ENCODE measurements at regions not wholly inside any gene's neighbourhood (a gene's known extent, or its start where the extent isn't known, plus 50 kb on each side); places are given as distances from the start of the nearest gene placed in this dataset.

DNA sequence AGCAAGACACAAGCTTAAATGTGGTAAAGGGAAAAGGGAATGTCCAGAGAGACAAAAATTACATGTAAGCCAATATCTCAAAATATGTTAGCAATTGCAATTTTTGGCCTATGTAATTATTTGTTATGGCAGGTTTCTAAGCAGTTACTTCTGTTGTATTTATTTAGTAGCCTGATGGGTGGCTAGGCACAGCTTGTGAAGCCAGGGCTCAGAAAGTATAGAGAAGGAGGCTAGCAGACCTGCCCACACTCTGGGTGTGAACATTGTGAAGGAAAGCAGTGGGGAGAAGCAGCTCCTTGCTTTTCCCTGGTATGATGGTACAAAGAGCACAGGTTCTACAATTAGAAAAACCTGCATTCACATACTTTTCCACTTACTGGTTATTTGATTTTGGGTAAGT lies 196.5 kb upstream of the PGR start:
- TF ChIP-seq, protein P1, sequence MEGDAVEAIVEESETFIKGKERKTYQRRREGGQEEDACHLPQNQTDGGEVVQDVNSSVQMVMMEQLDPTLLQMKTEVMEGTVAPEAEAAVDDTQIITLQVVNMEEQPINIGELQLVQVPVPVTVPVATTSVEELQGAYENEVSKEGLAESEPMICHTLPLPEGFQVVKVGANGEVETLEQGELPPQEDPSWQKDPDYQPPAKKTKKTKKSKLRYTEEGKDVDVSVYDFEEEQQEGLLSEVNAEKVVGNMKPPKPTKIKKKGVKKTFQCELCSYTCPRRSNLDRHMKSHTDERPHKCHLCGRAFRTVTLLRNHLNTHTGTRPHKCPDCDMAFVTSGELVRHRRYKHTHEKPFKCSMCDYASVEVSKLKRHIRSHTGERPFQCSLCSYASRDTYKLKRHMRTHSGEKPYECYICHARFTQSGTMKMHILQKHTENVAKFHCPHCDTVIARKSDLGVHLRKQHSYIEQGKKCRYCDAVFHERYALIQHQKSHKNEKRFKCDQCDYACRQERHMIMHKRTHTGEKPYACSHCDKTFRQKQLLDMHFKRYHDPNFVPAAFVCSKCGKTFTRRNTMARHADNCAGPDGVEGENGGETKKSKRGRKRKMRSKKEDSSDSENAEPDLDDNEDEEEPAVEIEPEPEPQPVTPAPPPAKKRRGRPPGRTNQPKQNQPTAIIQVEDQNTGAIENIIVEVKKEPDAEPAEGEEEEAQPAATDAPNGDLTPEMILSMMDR (IDR thresholded peaks at IDR 0.05; ENCODE audit: unreplicated experiment in 3 of 3), result no peak
- no peak overlapping the region for H3K27ac Mint-ChIP-seq
- peaks cover 4% of the 10 kb centered on the region for H3K27me3 Mint-ChIP-seq (ENCODE audit: low read depth)
- H3K9me3 Mint-ChIP-seq, result no peaks in the 10 kb centered on the region
- no peaks in the 10 kb centered on the region for H3K4me1 Mint-ChIP-seq
- H3K4me3 Mint-ChIP-seq, result no peak overlapping the region
- H3K36me3 Mint-ChIP-seq (ENCODE audit: low read depth), result no peaks in the 10 kb centered on the region

DNA sequence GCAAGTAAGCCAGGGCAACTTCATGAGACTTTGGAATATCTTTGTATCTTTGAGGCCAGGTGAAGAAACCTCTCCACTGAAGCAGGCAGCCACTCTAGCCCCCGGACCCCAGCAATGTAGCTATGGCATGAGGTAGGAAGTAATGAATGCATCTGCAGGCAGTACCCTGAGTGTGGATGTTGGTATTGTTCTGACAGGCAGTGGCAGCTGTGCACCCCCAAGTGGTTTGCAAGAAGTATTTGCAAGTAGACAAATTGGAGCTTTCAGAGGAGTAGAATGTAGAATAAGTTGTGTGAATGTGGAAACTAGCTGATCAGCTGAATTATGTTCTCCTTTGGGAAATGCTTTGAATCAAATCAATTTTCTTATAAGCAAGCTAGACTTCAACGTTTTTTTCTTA lies 194.4 kb upstream of the PGR start:
- no peaks in the 10 kb centered on the region for H3K4me1 Mint-ChIP-seq
- no peaks in the 10 kb centered on the region for H3K36me3 Mint-ChIP-seq (ENCODE audit: low read depth)
- no peak overlapping the region for H3K4me3 Mint-ChIP-seq
- no peak overlapping the region for H3K27ac Mint-ChIP-seq
- no peaks in the 10 kb centered on the region for H3K27me3 Mint-ChIP-seq (ENCODE audit: low read depth)
- H3K9me3 Mint-ChIP-seq, result no peaks in the 10 kb centered on the region
- TF ChIP-seq, protein P1 (IDR thresholded peaks at IDR 0.05; ENCODE audit: unreplicated experiment in 3 of 3), result no peak

DNA sequence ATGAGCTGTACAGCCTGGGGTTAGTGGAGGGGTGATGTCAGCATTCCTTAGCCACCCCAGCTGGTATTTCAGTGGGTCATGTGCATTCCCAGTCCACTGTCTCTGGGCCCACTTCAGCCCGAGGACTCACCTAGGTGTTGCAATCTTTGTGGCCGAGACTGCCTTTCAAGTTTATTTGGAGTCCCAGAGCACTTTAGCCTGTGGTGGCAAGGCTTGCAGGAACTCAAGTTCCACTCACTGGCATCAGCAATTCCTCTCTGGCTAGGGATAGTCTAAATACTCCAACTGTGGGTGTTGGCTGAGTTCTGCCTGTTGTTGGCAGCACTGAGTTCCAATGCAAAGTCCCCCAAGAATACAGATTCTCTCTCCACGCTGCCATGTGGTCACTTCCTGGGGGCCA lies 191.6 kb upstream of the PGR start:
- no peak overlapping the region for H3K27ac Mint-ChIP-seq
- no peaks in the 10 kb centered on the region for H3K36me3 Mint-ChIP-seq (ENCODE audit: low read depth)
- H3K27me3 Mint-ChIP-seq (ENCODE audit: low read depth), result no peaks in the 10 kb centered on the region
- H3K4me3 Mint-ChIP-seq, result no peak overlapping the region
- TF ChIP-seq, protein P1 (IDR thresholded peaks at IDR 0.05; ENCODE audit: unreplicated experiment in 3 of 3), result no peak
- H3K4me1 Mint-ChIP-seq, result no peaks in the 10 kb centered on the region
- peaks cover 6% of the 10 kb centered on the region for H3K9me3 Mint-ChIP-seq

DNA sequence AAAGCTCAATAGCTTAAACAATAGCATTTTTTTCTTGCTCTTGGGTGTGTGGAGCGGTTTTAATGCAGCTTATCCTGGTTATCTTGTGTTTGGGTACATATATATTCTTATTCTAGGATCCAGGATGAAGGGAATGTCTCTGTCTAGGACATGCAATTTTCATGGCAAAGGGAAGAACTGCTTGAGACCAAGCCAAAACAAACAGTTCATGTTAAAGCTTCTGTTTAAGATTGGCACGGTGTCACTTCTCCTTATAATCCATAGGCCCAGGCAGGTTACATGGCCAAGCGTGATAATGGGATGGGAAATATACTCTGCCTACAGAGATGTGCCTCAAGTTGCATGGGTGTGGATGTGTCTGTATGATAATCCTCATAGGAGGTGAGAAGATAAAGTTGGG lies 177.1 kb upstream of the PGR start:
- Mint-ChIP-seq H3K27me3 (ENCODE audit: low read depth) (no peaks in the 10 kb centered on the region), H3K9me3 (peaks cover 3% of the 10 kb centered on the region), H3K27ac (no peak overlapping the region), H3K4me3 (no peak overlapping the region), H3K36me3 (ENCODE audit: low read depth) (no peaks in the 10 kb centered on the region), H3K4me1 (no peaks in the 10 kb centered on the region)
- TF ChIP-seq, protein P1 (IDR thresholded peaks at IDR 0.05; ENCODE audit: unreplicated experiment in 3 of 3), result no peak

DNA sequence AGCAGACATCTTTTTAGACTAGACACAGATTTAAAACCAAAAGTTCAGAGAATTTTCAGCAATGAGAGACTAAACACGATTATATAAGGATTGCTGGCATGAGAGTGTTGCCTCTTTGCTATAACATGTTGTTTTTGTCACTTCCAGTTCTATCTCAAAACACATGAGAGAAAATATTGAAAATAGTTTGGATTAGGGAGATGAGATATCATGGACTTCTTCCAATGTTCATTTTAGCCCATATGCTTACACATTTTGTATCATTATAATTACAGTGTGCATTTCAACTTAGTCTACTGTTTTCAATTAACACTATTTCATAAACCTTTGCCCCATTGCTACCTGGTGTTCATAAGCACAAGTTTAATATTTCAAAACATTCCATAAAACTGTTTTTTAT lies 175.9 kb upstream of the PGR start:
- TF ChIP-seq, protein P1 (IDR thresholded peaks at IDR 0.05; ENCODE audit: unreplicated experiment in 3 of 3), result no peak
- Mint-ChIP-seq H3K27ac (no peak overlapping the region), H3K27me3 (ENCODE audit: low read depth) (no peaks in the 10 kb centered on the region), H3K36me3 (ENCODE audit: low read depth) (no peaks in the 10 kb centered on the region), H3K4me3 (no peak overlapping the region), H3K4me1 (no peaks in the 10 kb centered on the region), H3K9me3 (peaks cover 1% of the 10 kb centered on the region)

DNA sequence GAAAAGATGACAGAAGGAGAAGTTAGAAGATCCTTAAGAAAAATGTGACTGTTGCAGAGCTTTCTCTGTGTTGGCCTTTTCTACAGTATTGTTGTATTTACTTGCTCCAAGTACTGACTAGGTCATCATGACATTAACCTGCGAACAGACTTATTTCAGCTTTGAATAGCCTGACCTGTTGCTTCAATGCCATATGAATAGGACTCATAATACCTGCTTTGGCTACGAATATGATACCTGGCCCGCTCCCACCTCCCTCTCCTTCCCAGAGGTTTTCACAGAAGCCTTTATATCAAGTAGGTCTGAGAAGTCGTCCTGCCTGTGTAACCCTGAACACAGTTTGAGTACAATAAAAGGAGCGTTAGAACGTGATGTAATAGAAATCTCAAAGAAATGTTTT lies 169.6 kb upstream of the PGR start:
- peaks cover 5% of the 10 kb centered on the region for H3K9me3 Mint-ChIP-seq
- H3K27me3 Mint-ChIP-seq (ENCODE audit: low read depth), result no peaks in the 10 kb centered on the region
- no peaks in the 10 kb centered on the region for H3K36me3 Mint-ChIP-seq (ENCODE audit: low read depth)
- H3K4me1 Mint-ChIP-seq, result no peaks in the 10 kb centered on the region
- no peak overlapping the region for H3K27ac Mint-ChIP-seq
- TF ChIP-seq, protein P1 (IDR thresholded peaks at IDR 0.05; ENCODE audit: unreplicated experiment in 3 of 3), result no peak
- H3K4me3 Mint-ChIP-seq, result no peak overlapping the region

Data from nephron (organoid).